HG03103 (cell line): ENCODE measurements at regions not wholly inside any gene's neighbourhood (a gene's known extent, or its start where the extent isn't known, plus 50 kb on each side); places are given as distances from the start of the nearest gene placed in this dataset.
"Not testable (repeated sequence)": the region's sequence is repeated elsewhere in the genome, so short reads cannot be mapped to it uniquely, and the experiment has no call there.

Experiments used
- ATAC-seq: cut with Tn5 transposase; IDR thresholded peaks from one replicate; pipeline ENCODE4 v1.9.1; 2021; ENCODE audit warnings: low read depth; ENCODE audit not compliant: unreplicated experiment

GRCh38 chr3:110956081-110956480, 115.5 kb upstream of the NECTIN3 start:
- ATAC-seq, result no peak

- no peak for ATAC-seq
Measured at GRCh38 chr3:110957247-110958025, 114.2 kb upstream of the NECTIN3 start.

GRCh38 chr3:110958313-110959147, 113.1 kb upstream of the NECTIN3 start:
- ATAC-seq, result no peak

- no peak for ATAC-seq
Measured at GRCh38 chr3:110965976-110966375, 105.6 kb upstream of the NECTIN3 start.

GRCh38 chr3:110966966-110967663, 104.5 kb upstream of the NECTIN3 start:
- ATAC-seq, result no peak

GRCh38 chr3:110968076-110968475, 103.5 kb upstream of the NECTIN3 start:
- ATAC-seq, result no peak

- ATAC-seq, result no peak
Measured at GRCh38 chr3:110969229-110970211, 102.1 kb upstream of the NECTIN3 start.

- no peak for ATAC-seq
Measured at GRCh38 chr3:110971010-110971601, 100.5 kb upstream of the NECTIN3 start.

- no peak for ATAC-seq
Measured at GRCh38 chr3:110973263-110973895, 98.2 kb upstream of the NECTIN3 start.

GRCh38 chr3:110974902-110975301, 96.7 kb upstream of the NECTIN3 start:
- no peak for ATAC-seq

GRCh38 chr3:110984456-110985250, 87.0 kb upstream of the NECTIN3 start:
- ATAC-seq, result no peak

- no peak for ATAC-seq
Measured at GRCh38 chr3:110989446-110989845, 82.2 kb upstream of the NECTIN3 start.

GRCh38 chr3:110995461-110996231, 76.0 kb upstream of the NECTIN3 start:
- ATAC-seq, result no peak

GRCh38 chr3:110998766-110999165, 72.8 kb upstream of the NECTIN3 start:
- ATAC-seq, result not testable (repeated sequence)

GRCh38 chr3:111006485-111006884, 65.1 kb upstream of the NECTIN3 start:
- ATAC-seq, result not testable (repeated sequence)

- ATAC-seq, result no peak
Measured at GRCh38 chr3:111012388-111013248, 59.0 kb upstream of the NECTIN3 start.
